Panc1 (cell line): ENCODE measurements at regions not wholly inside any gene's neighbourhood (a gene's known extent, or its start where the extent isn't known, plus 50 kb on each side); places are given as distances from the start of the nearest gene placed in this dataset.

Experiments used
- ATAC-seq: fragments of 200-7000 bp; cut with Tn5 transposase; 2 replicates; pipeline ENCODE4 v1.9.1; 2020; ENCODE audit warnings: mild to moderate bottlenecking, moderate library complexity
- BruUV-seq: library from RNA; stranded (reverse); fragments of 400-500 nt; replicated peaks from 2 replicates; lab custom pipeline; 2021; lab: Mats Ljungman, UMichigan
- CTCF ChIA-PET: fragments of 300-600 bp; sonication (Branson Sonifier 250); formaldehyde crosslinking; loops from one replicate; lab custom pipeline; 2022; ENCODE audit warnings: antibody characterized with exemption; lab: Charles Lee
- POLR2A ChIA-PET: fragments of 300-600 bp; sonication (Branson Sonifier 250); formaldehyde crosslinking; loops from one replicate; lab custom pipeline; 2022; ENCODE audit warnings: antibody characterized with exemption; lab: Charles Lee
- DNase-seq: peaks from one replicate; pipeline ENCODE4 v3.0.0-alpha.2; 2010; ENCODE audit warnings: low read depth, low spot score
- H3K27ac ChIP-seq: 2 replicates; pipeline ENCODE4 v1.5.1; 2011; ENCODE audit warnings: mild to moderate bottlenecking, low read length, inconsistent platforms
- H3K27me3 ChIP-seq: fragments of 200-500 bp; sonication (Bioruptor generic); 2 replicates; pipeline ENCODE4 v1.6.0; 2014; ENCODE audit warnings: low read length, inconsistent platforms; ENCODE audit not compliant: control insufficient read depth, insufficient read depth
- H3K36me3 ChIP-seq: fragments of 200-500 bp; sonication (Bioruptor generic); 2 replicates; pipeline ENCODE4 v1.5.1; 2014; ENCODE audit warnings: inconsistent platforms, mild to moderate bottlenecking, low read length, moderate library complexity; ENCODE audit not compliant: control insufficient read depth, insufficient read depth
- H3K4me1 ChIP-seq: 2 replicates; pipeline ENCODE4 v1.5.1; 2011; ENCODE audit warnings: inconsistent platforms, mild to moderate bottlenecking, low read length, moderate library complexity; ENCODE audit not compliant: control insufficient read depth, insufficient read depth
- H3K4me3 ChIP-seq, 2 experiments: 2 replicates each; pipeline ENCODE4 v1.5.1; 2011 to 2012; ENCODE audit warnings: low read depth in 2 of 2, low read length in 2 of 2, mild to moderate bottlenecking in 2 of 2, inconsistent platforms in 1 of 2, moderate library complexity in 1 of 2
- H3K9me3 ChIP-seq: fragments of 200-500 bp; sonication (Bioruptor generic); 2 replicates; pipeline ENCODE4 v1.5.1; 2014; ENCODE audit warnings: low read depth, mild to moderate bottlenecking, inconsistent platforms, low read length, moderate library complexity; ENCODE audit not compliant: control insufficient read depth, insufficient read depth
- POLR2AphosphoS5 ChIP-seq: IDR thresholded peaks from 2 replicates; pipeline ENCODE4 v1.6.1; 2012; ENCODE audit warnings: mild to moderate bottlenecking, low read depth, low read length, moderate library complexity
- SIN3A ChIP-seq: IDR thresholded peaks from 2 replicates; pipeline ENCODE4 v1.6.1; 2012; ENCODE audit warnings: low read depth, mild to moderate bottlenecking, low read length, moderate library complexity, borderline replicate concordance; ENCODE audit not compliant: insufficient read depth
- TCF7L2 ChIP-seq: IDR thresholded peaks from 2 replicates; pipeline ENCODE4 v1.6.1; 2011; ENCODE audit warnings: mild to moderate bottlenecking, low read depth, low read length, inconsistent platforms
- in situ Hi-C: cut with HindIII; loops from 2 replicates; pipeline ENCODE4 v1.10.0; 2016; ENCODE audit warnings: low sequenced_read_pairs, low pct_unique_long_range_greater_than_20kb
- intact Hi-C: fragments of 100-400 bp; cut with micrococcal nuclease; formaldehyde crosslinking; loops from one replicate; pipeline ENCODE4 v1.10.0; 2022; ENCODE audit not compliant: unreplicated experiment
- TF ChIP-seq, protein P1 (sequence below), 2 experiments: IDR thresholded peaks; 2 replicates each; pipeline ENCODE4 v1.6.1; 2011 to 2012; ENCODE audit warnings: low read depth in 2 of 2, control low read depth in 1 of 2, low read length in 1 of 2, mild to moderate bottlenecking in 1 of 2, moderate library complexity in 1 of 2; ENCODE audit not compliant: insufficient read depth in 1 of 2
- TF ChIP-seq, protein P2 (sequence below): fragments of 450-650 bp; IDR thresholded peaks from 2 replicates; pipeline ENCODE4 v1.5.1; 2017; ENCODE audit warnings: mild to moderate bottlenecking

DNA sequence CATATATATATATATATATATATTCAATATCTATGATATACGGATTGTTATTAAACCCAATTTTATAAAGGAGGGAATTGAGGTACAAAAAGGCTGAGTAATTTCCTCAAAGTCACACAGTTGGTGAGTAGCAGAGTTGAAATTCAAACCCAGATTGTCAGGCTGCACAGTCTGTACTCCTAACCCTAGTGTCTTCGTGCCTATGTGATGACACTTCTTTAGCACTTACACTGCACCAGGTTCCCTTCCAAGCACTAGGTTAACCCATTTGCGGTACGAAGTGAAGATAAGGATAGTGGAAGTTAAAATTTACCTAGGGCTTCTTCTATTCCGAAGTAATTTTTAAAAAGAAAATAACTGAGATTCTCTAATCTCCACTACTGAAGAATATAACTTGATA lies 125.1 kb upstream of the TSPAN8 start:
- DNase-seq = no peak
- CTCF ChIA-PET = no interaction called here
- intact Hi-C loops = no loop called here
- Histone ChIP-seq H3K27me3 (no peaks in the 10 kb centered on the region), H3K4me1 (no peaks in the 10 kb centered on the region), H3K27ac (no peak overlapping the region), H3K36me3 (no peaks in the 10 kb centered on the region; the same call in 1 of the 2 replicates), H3K4me3 (no peak overlapping the region), H3K9me3 (no peaks in the 10 kb centered on the region)
- POLR2A ChIA-PET = no interaction called here
- in situ Hi-C loops = no loop called here
- no peak for TF ChIP-seq SIN3A
- TF ChIP-seq, protein P1, sequence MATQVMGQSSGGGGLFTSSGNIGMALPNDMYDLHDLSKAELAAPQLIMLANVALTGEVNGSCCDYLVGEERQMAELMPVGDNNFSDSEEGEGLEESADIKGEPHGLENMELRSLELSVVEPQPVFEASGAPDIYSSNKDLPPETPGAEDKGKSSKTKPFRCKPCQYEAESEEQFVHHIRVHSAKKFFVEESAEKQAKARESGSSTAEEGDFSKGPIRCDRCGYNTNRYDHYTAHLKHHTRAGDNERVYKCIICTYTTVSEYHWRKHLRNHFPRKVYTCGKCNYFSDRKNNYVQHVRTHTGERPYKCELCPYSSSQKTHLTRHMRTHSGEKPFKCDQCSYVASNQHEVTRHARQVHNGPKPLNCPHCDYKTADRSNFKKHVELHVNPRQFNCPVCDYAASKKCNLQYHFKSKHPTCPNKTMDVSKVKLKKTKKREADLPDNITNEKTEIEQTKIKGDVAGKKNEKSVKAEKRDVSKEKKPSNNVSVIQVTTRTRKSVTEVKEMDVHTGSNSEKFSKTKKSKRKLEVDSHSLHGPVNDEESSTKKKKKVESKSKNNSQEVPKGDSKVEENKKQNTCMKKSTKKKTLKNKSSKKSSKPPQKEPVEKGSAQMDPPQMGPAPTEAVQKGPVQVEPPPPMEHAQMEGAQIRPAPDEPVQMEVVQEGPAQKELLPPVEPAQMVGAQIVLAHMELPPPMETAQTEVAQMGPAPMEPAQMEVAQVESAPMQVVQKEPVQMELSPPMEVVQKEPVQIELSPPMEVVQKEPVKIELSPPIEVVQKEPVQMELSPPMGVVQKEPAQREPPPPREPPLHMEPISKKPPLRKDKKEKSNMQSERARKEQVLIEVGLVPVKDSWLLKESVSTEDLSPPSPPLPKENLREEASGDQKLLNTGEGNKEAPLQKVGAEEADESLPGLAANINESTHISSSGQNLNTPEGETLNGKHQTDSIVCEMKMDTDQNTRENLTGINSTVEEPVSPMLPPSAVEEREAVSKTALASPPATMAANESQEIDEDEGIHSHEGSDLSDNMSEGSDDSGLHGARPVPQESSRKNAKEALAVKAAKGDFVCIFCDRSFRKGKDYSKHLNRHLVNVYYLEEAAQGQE (IDR thresholded peaks at IDR 0.05; ENCODE audit: insufficient read depth in 1 of 2, low read depth in 2 of 2, low read length in 1 of 2) = no peak
- TF ChIP-seq, protein P2, sequence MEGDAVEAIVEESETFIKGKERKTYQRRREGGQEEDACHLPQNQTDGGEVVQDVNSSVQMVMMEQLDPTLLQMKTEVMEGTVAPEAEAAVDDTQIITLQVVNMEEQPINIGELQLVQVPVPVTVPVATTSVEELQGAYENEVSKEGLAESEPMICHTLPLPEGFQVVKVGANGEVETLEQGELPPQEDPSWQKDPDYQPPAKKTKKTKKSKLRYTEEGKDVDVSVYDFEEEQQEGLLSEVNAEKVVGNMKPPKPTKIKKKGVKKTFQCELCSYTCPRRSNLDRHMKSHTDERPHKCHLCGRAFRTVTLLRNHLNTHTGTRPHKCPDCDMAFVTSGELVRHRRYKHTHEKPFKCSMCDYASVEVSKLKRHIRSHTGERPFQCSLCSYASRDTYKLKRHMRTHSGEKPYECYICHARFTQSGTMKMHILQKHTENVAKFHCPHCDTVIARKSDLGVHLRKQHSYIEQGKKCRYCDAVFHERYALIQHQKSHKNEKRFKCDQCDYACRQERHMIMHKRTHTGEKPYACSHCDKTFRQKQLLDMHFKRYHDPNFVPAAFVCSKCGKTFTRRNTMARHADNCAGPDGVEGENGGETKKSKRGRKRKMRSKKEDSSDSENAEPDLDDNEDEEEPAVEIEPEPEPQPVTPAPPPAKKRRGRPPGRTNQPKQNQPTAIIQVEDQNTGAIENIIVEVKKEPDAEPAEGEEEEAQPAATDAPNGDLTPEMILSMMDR = no peak
- no peak for TF ChIP-seq POLR2AphosphoS5
- TF ChIP-seq TCF7L2 = no peak
- no TSS peak for BruUV-seq
- no peak for ATAC-seq

DNA sequence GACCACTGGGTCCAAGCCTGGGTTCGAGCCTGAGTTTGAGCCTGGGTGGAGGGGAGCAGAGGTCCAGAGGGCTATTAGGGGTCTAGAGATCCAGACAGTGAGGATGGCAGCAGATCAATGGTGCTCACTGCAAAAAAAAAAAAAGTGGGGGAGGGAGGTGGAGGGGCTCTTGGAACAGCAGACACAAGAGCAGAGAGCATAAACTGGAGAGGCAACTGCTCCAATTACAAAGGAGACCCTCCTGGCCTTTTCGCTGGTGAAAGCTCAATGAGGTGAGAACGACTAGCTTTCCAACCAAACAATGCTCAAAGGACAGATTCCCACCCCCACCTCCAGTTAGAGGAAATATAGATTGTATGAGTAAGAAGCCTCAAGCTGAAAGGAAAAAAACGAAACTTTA lies 124.2 kb upstream of the TSPAN8 start:
- ATAC-seq (no peak), DNase-seq (no peak)
- Histone ChIP-seq H3K36me3 (no peaks in the 10 kb centered on the region; the same call in 1 of the 2 replicates), H3K9me3 (no peaks in the 10 kb centered on the region), H3K27ac (no peak overlapping the region), H3K27me3 (no peaks in the 10 kb centered on the region), H3K4me1 (no peaks in the 10 kb centered on the region), H3K4me3 (no peak overlapping the region)
- intact Hi-C loops (no loop called here), in situ Hi-C loops (no loop called here)
- POLR2A ChIA-PET = no interaction called here
- TF ChIP-seq, protein P1 (IDR thresholded peaks at IDR 0.05; ENCODE audit: insufficient read depth in 1 of 2, low read depth in 2 of 2, low read length in 1 of 2) = no peak
- TF ChIP-seq TCF7L2 (no peak), SIN3A (no peak)
- CTCF ChIA-PET = no interaction called here
- no TSS peak for BruUV-seq
